ENCODE measurements at regions not wholly inside any gene's neighbourhood (a gene's known extent, or its start where the extent isn't known, plus 50 kb on each side); places are given as distances from the start of the nearest gene placed in this dataset.

- H3K9me3 Mint-ChIP-seq (ENCODE audit: unreplicated experiment) = no peaks in the 10 kb centered on the region
Measured at GRCh38 chr6:168215121-168215808, 104.3 kb downstream of the DACT2 start.

GRCh38 chr6:168214586-168215104 is 104.9 kb downstream of the DACT2 start:
- TF ChIP-seq CTCF (IDR thresholded peaks at IDR 0.05) = no peak
- Mint-ChIP-seq H3K27ac (ENCODE audit: unreplicated experiment) (no peak overlapping the region), H3K36me3 (ENCODE audit: unreplicated experiment) (no peaks in the 10 kb centered on the region), H3K4me3 (ENCODE audit: unreplicated experiment) (no peak overlapping the region), H3K9me3 (ENCODE audit: unreplicated experiment) (no peaks in the 10 kb centered on the region), H3K4me1 (ENCODE audit: unreplicated experiment) (peaks cover 65% of the 10 kb centered on the region), H3K27me3 (ENCODE audit: unreplicated experiment) (no peaks in the 10 kb centered on the region)
- DNase-seq (ENCODE audit: extremely low spot score, unreplicated experiment) = no peak

More at GRCh38 chr6:168215121-168215808, 104.3 kb downstream of the DACT2 start:
- no peak overlapping the region for H3K4me3 Mint-ChIP-seq (ENCODE audit: unreplicated experiment)
- DNase-seq (ENCODE audit: extremely low spot score, unreplicated experiment) = no peak
- H3K27me3 Mint-ChIP-seq (ENCODE audit: unreplicated experiment) = no peaks in the 10 kb centered on the region
- H3K36me3 Mint-ChIP-seq (ENCODE audit: unreplicated experiment) = no peaks in the 10 kb centered on the region
- peaks cover 66% of the 10 kb centered on the region for H3K4me1 Mint-ChIP-seq (ENCODE audit: unreplicated experiment)
- TF ChIP-seq CTCF (IDR thresholded peaks at IDR 0.05) = no peak
- H3K27ac Mint-ChIP-seq (ENCODE audit: unreplicated experiment) = no peak overlapping the region

- TF ChIP-seq CTCF (IDR thresholded peaks at IDR 0.05) = no peak
- H3K27me3 Mint-ChIP-seq (ENCODE audit: unreplicated experiment) = no peaks in the 10 kb centered on the region
Measured at GRCh38 chr6:168213121-168213524, 106.5 kb downstream of the DACT2 start.

GRCh38 chr6:168212362-168212761 is 107.2 kb downstream of the DACT2 start:
- Mint-ChIP-seq H3K27me3 (ENCODE audit: unreplicated experiment) (no peaks in the 10 kb centered on the region), H3K36me3 (ENCODE audit: unreplicated experiment) (no peaks in the 10 kb centered on the region), H3K9me3 (ENCODE audit: unreplicated experiment) (no peaks in the 10 kb centered on the region), H3K27ac (ENCODE audit: unreplicated experiment) (no peak overlapping the region), H3K4me1 (ENCODE audit: unreplicated experiment) (peaks cover 45% of the 10 kb centered on the region), H3K4me3 (ENCODE audit: unreplicated experiment) (no peak overlapping the region)
- no peak for TF ChIP-seq CTCF (IDR thresholded peaks at IDR 0.05)
- no peak for DNase-seq (ENCODE audit: extremely low spot score, unreplicated experiment)

More at GRCh38 chr6:168213121-168213524, 106.5 kb downstream of the DACT2 start:
- Mint-ChIP-seq H3K4me1 (ENCODE audit: unreplicated experiment) (peaks cover 51% of the 10 kb centered on the region), H3K9me3 (ENCODE audit: unreplicated experiment) (no peaks in the 10 kb centered on the region), H3K27ac (ENCODE audit: unreplicated experiment) (no peak overlapping the region), H3K4me3 (ENCODE audit: unreplicated experiment) (no peak overlapping the region), H3K36me3 (ENCODE audit: unreplicated experiment) (no peaks in the 10 kb centered on the region)
- DNase-seq (ENCODE audit: extremely low spot score, unreplicated experiment) = no peak

- no peak overlapping the region for H3K4me3 Mint-ChIP-seq (ENCODE audit: unreplicated experiment)
- H3K4me1 Mint-ChIP-seq (ENCODE audit: unreplicated experiment) = peaks cover 39% of the 10 kb centered on the region
- no peak for TF ChIP-seq CTCF (IDR thresholded peaks at IDR 0.05)
- no peaks in the 10 kb centered on the region for H3K9me3 Mint-ChIP-seq (ENCODE audit: unreplicated experiment)
- H3K27me3 Mint-ChIP-seq (ENCODE audit: unreplicated experiment) = no peaks in the 10 kb centered on the region
- H3K36me3 Mint-ChIP-seq (ENCODE audit: unreplicated experiment) = no peaks in the 10 kb centered on the region
- no peak for DNase-seq (ENCODE audit: extremely low spot score, unreplicated experiment)
- no peak overlapping the region for H3K27ac Mint-ChIP-seq (ENCODE audit: unreplicated experiment)
Measured at GRCh38 chr6:168211681-168212080, 107.9 kb downstream of the DACT2 start.
